Stimulated activated memory B cell treated with anti-CD40 and anti-IgM and Interleukin-4, amounts not matched to agents 10 μg/mL and 1 μg/mL and 100 μg/mL, for 72 hours (primary cell): ENCODE measurements at regions not wholly inside any gene's neighbourhood (a gene's known extent, or its start where the extent isn't known, plus 50 kb on each side); places are given as distances from the start of the nearest gene placed in this dataset.
"Not testable (repeated sequence)": the region's sequence is repeated elsewhere in the genome, so short reads cannot be mapped to it uniquely, and the experiment has no call there.

Experiments used
- ATAC-seq: fragments of 150-1000 bp; cut with Tn5 transposase; 2 replicates; pipeline ENCODE4 v1.10.0; 2021
- H3K27ac Mint-ChIP-seq: one replicate; pipeline ENCODE4 v1.8.0; 2022; ENCODE audit warnings: mild to moderate bottlenecking, mixed read lengths
- H3K27me3 Mint-ChIP-seq: one replicate; pipeline ENCODE4 v1.8.0; 2022; ENCODE audit warnings: mixed read lengths
- H3K36me3 Mint-ChIP-seq: one replicate; pipeline ENCODE4 v1.8.0; 2022; ENCODE audit warnings: mixed read lengths
- H3K4me1 Mint-ChIP-seq: one replicate; pipeline ENCODE4 v1.8.0; 2022; ENCODE audit warnings: mixed read lengths
- H3K4me3 Mint-ChIP-seq: one replicate; pipeline ENCODE4 v1.8.0; 2022; ENCODE audit warnings: mild to moderate bottlenecking, moderate library complexity, mixed read lengths
- H3K9me3 Mint-ChIP-seq: one replicate; pipeline ENCODE4 v1.8.0; 2022; ENCODE audit warnings: mixed read lengths

GRCh38 chr6:137802408-137803182 is 64.5 kb upstream of the TNFAIP3 start:
- no peaks in the 10 kb centered on the region for H3K27me3 Mint-ChIP-seq
- H3K27ac Mint-ChIP-seq = no peak overlapping the region
- peaks cover 23% of the 10 kb centered on the region for H3K4me1 Mint-ChIP-seq
- no peak overlapping the region for H3K4me3 Mint-ChIP-seq
- no peaks in the 10 kb centered on the region for H3K36me3 Mint-ChIP-seq
- no peak for ATAC-seq
- H3K9me3 Mint-ChIP-seq = peaks cover 4% of the 10 kb centered on the region

GRCh38 chr6:137804637-137805036 is 62.4 kb upstream of the TNFAIP3 start:
- no peak overlapping the region for H3K27ac Mint-ChIP-seq
- H3K4me1 Mint-ChIP-seq = peaks cover 17% of the 10 kb centered on the region
- no peak for ATAC-seq
- H3K4me3 Mint-ChIP-seq = no peak overlapping the region
- no peaks in the 10 kb centered on the region for H3K36me3 Mint-ChIP-seq
- peaks cover 4% of the 10 kb centered on the region for H3K9me3 Mint-ChIP-seq
- H3K27me3 Mint-ChIP-seq = no peaks in the 10 kb centered on the region

GRCh38 chr6:137805622-137806021 is 61.4 kb upstream of the TNFAIP3 start:
- H3K27ac Mint-ChIP-seq = no peak overlapping the region
- H3K9me3 Mint-ChIP-seq = peaks cover 4% of the 10 kb centered on the region
- no peaks in the 10 kb centered on the region for H3K27me3 Mint-ChIP-seq
- ATAC-seq = no peak
- peaks cover 15% of the 10 kb centered on the region for H3K4me1 Mint-ChIP-seq
- H3K36me3 Mint-ChIP-seq = no peaks in the 10 kb centered on the region
- no peak overlapping the region for H3K4me3 Mint-ChIP-seq

- H3K36me3 Mint-ChIP-seq = no peaks in the 10 kb centered on the region
- H3K27ac Mint-ChIP-seq = no peak overlapping the region
- no peak for ATAC-seq
- H3K4me1 Mint-ChIP-seq = peaks cover 25% of the 10 kb centered on the region
- no peaks in the 10 kb centered on the region for H3K27me3 Mint-ChIP-seq
- peaks cover 7% of the 10 kb centered on the region for H3K9me3 Mint-ChIP-seq
- no peak overlapping the region for H3K4me3 Mint-ChIP-seq
Measured at GRCh38 chr6:137806914-137807682, 60.0 kb upstream of the TNFAIP3 start.

DNA sequence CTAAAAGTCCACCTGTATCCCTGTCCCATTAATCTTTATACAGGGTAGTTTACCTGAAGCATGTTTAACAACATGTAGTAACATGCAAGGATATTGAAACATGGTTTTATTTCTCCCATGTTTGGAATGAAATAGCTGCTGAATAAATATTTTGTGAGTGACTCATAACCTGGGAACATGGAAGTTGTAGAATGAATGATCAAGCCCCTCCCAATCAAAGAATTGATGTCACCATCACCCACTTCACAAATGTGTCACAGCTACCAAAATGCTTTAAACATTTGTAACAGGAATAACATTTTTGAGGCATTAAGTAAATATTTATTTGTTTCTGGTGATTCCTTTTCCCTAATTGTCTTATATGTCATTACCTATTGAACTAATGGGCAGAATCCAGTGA is 58.9 kb upstream of the TNFAIP3 start:
- Mint-ChIP-seq H3K9me3 (peaks cover 7% of the 10 kb centered on the region), H3K27me3 (no peaks in the 10 kb centered on the region), H3K27ac (peak overlapping the region; percentile 44), H3K4me1 (peaks cover 26% of the 10 kb centered on the region), H3K36me3 (no peaks in the 10 kb centered on the region), H3K4me3 (no peak overlapping the region)
- no peak for ATAC-seq

GRCh38 chr6:137808836-137809315 is 58.2 kb upstream of the TNFAIP3 start:
- no peak for ATAC-seq
- H3K4me3 Mint-ChIP-seq = no peak overlapping the region
- peak overlapping the region; percentile 44 for H3K27ac Mint-ChIP-seq
- peaks cover 26% of the 10 kb centered on the region for H3K4me1 Mint-ChIP-seq
- no peaks in the 10 kb centered on the region for H3K36me3 Mint-ChIP-seq
- H3K27me3 Mint-ChIP-seq = no peaks in the 10 kb centered on the region
- H3K9me3 Mint-ChIP-seq = peaks cover 3% of the 10 kb centered on the region

DNA sequence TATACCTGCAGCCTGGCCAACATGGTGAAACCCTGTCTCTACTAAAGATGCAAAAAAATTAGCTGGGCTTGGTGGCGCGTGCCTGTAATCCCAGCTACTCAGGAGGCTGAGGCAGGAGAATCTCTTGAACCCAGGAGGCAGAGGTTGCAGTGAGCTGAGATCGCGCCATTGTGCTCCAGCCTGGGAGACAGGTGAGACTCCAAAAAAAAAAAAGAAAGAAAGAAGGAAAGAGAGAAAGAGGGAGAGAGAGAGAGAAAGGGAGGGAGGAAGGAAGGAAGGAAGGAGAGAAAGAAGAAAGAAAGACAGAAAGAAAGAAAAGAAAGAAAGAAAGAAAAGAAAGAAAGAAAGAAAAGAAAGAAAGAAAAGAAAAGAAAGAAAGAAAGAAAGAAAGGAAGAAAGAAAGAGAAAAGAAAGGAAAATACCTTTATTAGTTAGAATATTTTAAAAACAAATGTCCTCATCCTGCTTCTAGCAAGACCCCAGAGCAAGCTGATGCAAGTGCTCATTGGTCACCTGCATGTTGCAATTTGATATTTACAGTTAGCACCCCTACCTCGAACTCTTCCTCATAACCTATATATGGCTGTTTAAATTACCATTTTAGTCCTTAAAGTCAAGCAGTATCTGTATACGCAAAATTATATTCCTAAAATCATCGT is 57.0 kb upstream of the TNFAIP3 start:
- not testable (repeated sequence) for ATAC-seq, H3K4me3 Mint-ChIP-seq, H3K9me3 Mint-ChIP-seq, H3K36me3 Mint-ChIP-seq, H3K27me3 Mint-ChIP-seq
- Mint-ChIP-seq H3K27ac (peak overlapping the region; percentile 89), H3K4me1 (peaks cover 26% of the 10 kb centered on the region)

GRCh38 chr6:137810554-137811120 is 56.4 kb upstream of the TNFAIP3 start:
- H3K36me3 Mint-ChIP-seq = no peaks in the 10 kb centered on the region
- no peak for ATAC-seq
- H3K27ac Mint-ChIP-seq = peak overlapping the region; percentile 89
- H3K27me3 Mint-ChIP-seq = no peaks in the 10 kb centered on the region
- no peak overlapping the region for H3K4me3 Mint-ChIP-seq
- H3K9me3 Mint-ChIP-seq = peaks cover 3% of the 10 kb centered on the region
- peaks cover 27% of the 10 kb centered on the region for H3K4me1 Mint-ChIP-seq

- H3K4me1 Mint-ChIP-seq = peaks cover 34% of the 10 kb centered on the region
- H3K27me3 Mint-ChIP-seq = no peaks in the 10 kb centered on the region
- H3K9me3 Mint-ChIP-seq = peaks cover 3% of the 10 kb centered on the region
- peak; percentile 98 for ATAC-seq
- H3K36me3 Mint-ChIP-seq = no peaks in the 10 kb centered on the region
- peak overlapping the region; percentile 56 for H3K4me3 Mint-ChIP-seq
- H3K27ac Mint-ChIP-seq = peak overlapping the region; percentile 89
Measured at GRCh38 chr6:137811121-137811915, 55.7 kb upstream of the TNFAIP3 start.

DNA sequence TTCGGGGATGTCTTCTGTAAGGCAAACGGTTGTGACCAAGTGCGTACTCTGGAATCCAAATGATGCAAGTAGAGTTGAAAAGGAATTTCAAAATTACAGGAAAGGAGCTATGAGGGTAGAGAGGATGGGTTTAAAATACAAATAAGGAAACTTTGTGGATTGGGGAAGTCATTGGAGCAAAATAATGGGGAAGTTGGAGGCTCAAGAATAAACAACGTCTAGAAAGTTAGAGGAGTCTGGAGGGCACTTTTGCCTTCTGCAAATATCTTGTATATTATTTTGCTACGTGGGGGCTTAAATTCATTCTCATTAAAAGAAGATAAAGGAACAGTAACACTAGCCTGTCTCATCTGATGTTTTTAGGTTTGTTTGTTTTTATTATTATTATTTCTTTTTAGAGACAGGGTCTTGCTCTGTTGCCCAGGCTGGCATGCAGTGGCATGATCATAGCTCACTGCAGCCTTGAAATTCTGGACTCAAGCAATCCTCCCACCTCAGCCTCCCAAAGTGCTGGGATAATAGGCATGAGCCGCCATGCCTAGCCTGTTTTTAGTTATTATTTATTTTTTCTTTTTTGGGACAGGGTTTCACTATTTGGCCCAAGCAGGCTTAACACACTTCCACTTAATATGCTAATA is 55.0 kb upstream of the TNFAIP3 start:
- H3K4me1 Mint-ChIP-seq = peaks cover 41% of the 10 kb centered on the region
- H3K4me3 Mint-ChIP-seq = peak overlapping the region; percentile 56
- peaks cover 3% of the 10 kb centered on the region for H3K9me3 Mint-ChIP-seq
- no peaks in the 10 kb centered on the region for H3K27me3 Mint-ChIP-seq
- H3K27ac Mint-ChIP-seq = peak overlapping the region; percentile 89
- ATAC-seq = peak; percentile 12
- no peaks in the 10 kb centered on the region for H3K36me3 Mint-ChIP-seq

GRCh38 chr6:137813308-137813970 is 53.6 kb upstream of the TNFAIP3 start:
- Mint-ChIP-seq H3K27me3 (no peaks in the 10 kb centered on the region), H3K36me3 (no peaks in the 10 kb centered on the region), H3K4me3 (no peak overlapping the region), H3K9me3 (peaks cover 3% of the 10 kb centered on the region), H3K4me1 (peaks cover 51% of the 10 kb centered on the region), H3K27ac (no peak overlapping the region)
- ATAC-seq = no peak

DNA sequence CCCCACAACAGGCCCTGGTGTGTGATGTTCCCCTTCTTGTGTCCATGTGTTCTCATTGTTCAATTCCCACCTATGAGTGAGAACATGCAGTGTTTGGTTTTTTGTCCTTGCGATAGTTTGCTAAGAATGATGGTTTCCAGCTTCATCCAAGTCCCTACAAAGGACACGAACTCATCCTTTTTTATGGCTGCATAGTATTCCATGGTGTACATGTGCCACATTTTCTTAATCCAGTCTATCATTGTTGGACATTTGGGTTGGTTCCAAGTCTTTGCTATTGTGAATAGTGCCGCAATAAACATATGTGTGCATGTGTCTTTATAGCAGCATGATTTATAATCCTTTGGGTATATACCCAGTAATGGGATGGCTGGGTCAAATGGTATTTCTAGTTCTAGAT is 53.0 kb upstream of the TNFAIP3 start:
- peaks cover 57% of the 10 kb centered on the region for H3K4me1 Mint-ChIP-seq

GRCh38 chr6:137815692-137816091 is 51.4 kb upstream of the TNFAIP3 start:
- Mint-ChIP-seq H3K27ac (peak overlapping the region; percentile 63), H3K9me3 (peaks cover 2% of the 10 kb centered on the region), H3K27me3 (no peaks in the 10 kb centered on the region), H3K4me3 (peak overlapping the region; percentile 25), H3K4me1 (peaks cover 60% of the 10 kb centered on the region), H3K36me3 (no peaks in the 10 kb centered on the region)
- peak; percentile 53 for ATAC-seq

More for the DNA sequence above, 53.0 kb upstream of the TNFAIP3 start:
- H3K27me3 Mint-ChIP-seq, H3K4me3 Mint-ChIP-seq, ATAC-seq, H3K27ac Mint-ChIP-seq, H3K36me3 Mint-ChIP-seq, H3K9me3 Mint-ChIP-seq: not testable (repeated sequence)
